HG02610 (cell line): ENCODE measurements at regions not wholly inside any gene's neighbourhood (a gene's known extent, or its start where the extent isn't known, plus 50 kb on each side); places are given as distances from the start of the nearest gene placed in this dataset.

Source experiments
- ATAC-seq: cut with Tn5 transposase; IDR thresholded peaks from one replicate; pipeline ENCODE4 v1.9.1; 2021; ENCODE audit warnings: mild to moderate bottlenecking, moderate library complexity; ENCODE audit not compliant: unreplicated experiment

DNA sequence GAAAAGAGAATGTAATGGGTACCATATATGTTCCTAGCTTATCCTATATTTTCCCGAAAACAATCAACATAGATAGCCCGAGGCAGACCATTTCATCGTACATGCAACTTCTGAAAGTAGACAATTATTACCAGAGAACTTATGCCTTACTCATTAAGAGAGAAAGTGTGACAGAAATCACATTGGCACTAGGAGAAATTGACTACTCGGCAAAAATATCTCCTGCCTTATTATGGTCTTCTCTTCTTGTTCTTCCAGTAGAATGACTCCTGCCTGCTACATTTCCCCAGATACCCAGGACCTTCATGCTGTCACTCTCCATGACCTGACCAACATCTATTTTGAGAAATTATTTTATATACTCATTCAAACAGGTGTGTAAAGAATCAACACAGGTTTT, 1015.7 kb downstream of the TUSC7 start:
- ATAC-seq = no peak

DNA sequence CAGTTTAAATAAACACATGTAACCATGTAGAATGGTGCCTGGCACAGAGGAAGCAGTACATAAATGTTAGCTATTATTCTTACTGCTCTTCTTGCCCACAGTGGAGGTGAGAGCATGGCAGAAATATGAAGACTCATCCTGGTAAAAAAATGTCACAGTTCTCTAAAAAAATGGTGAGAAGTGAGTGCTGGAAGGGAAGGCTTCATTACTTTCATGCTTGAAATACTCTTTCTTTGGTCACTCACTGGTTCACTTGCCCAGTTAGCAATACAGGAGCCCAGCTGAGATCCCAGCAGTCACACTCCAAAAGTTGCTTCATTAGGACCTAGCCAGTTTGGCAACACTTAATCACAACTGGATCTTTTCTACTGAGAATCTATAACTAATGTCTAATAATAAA, 1017.2 kb downstream of the TUSC7 start:
- no peak for ATAC-seq

- no peak for ATAC-seq
These were observed 1018.6 kb downstream of the TUSC7 start for GRCh38 chr3:117728226-117728625.

GRCh38 chr3:117734496-117734895, 1024.9 kb downstream of the TUSC7 start:
- ATAC-seq = no peak

GRCh38 chr3:117735481-117736101, 1026.0 kb downstream of the TUSC7 start:
- ATAC-seq = no peak

DNA sequence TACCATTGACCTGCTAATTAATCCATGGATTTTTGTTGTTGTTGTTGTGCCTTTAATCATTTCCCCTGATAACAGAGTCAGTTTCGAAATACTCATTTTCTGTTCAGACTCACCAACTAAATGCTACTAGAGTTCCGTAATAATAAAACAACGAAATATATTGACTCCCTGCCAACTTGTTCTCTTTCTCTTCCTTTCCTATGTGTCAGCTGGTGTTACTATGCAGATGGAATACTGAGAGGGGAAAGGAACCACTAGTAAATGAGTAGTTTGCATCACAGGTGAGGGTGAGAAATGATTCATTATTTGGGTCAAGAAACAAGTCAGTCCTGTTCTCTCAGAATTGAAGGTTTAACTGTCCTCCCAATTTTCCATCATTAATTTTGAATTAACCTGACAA, 1027.3 kb downstream of the TUSC7 start:
- ATAC-seq = no peak

DNA sequence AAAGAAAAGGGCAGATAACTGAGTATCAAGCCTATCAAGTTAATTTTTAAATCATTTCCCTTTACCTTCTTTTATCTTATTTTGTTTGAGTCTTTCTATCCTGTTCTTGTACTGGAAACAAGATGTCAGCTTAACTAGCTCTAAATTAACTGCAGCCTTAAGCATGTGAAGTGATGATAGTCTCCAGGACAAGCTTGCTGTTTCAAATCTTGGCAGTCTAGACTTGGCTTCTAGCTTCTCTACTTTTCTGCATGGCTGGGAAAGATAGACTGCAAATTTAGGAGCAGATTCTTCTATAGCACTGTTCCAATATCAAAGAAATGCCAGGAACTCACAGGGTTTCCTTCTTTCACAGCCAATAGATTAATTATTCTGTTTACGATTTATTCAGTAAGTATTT, 1034.4 kb downstream of the TUSC7 start:
- ATAC-seq = no peak

GRCh38 chr3:117744935-117745334, 1035.4 kb downstream of the TUSC7 start:
- no peak for ATAC-seq

GRCh38 chr3:117745516-117745915, 1035.9 kb downstream of the TUSC7 start:
- no peak for ATAC-seq

DNA sequence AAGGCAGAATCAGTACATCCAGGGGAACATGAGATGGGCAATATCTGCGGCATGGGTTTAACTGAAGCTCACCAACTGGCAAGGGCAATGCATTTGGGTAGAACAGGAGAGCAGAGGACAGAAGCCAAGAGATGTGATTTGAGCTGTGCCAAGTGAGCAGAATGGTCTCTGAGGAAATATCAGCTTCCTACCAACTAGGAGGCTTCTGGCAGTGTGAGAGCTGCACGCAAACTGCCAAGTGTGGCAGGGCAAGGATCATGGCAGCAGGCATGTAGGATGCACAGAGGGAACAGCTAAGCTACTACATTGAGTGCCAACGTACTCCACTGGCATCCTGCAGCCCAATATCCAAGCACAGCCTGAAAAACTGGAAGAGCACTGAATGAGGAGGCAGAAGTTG, 1036.5 kb downstream of the TUSC7 start:
- ATAC-seq = no peak

DNA sequence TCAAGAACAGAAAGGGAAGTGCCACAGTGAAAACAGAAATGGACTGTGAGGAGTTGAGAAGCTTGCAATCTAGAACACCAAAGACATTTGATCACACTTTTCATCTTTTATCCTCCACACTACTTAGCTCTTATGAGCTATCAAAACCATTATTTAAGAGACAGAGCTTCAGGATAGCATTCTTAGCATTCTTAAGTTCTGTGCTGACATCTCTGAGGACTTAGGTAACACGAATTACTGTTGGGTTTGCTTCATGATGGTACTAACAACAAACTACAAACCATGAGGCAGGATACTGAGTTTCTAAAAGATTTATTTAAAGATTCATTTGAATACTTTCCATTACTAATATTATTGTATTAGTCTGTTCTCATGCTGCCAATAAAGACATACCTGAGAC, 1038.6 kb downstream of the TUSC7 start:
- ATAC-seq = no peak

GRCh38 chr3:117750674-117751269, 1041.2 kb downstream of the TUSC7 start:
- ATAC-seq = no peak

GRCh38 chr3:117751651-117752050, 1042.1 kb downstream of the TUSC7 start:
- no peak for ATAC-seq

DNA sequence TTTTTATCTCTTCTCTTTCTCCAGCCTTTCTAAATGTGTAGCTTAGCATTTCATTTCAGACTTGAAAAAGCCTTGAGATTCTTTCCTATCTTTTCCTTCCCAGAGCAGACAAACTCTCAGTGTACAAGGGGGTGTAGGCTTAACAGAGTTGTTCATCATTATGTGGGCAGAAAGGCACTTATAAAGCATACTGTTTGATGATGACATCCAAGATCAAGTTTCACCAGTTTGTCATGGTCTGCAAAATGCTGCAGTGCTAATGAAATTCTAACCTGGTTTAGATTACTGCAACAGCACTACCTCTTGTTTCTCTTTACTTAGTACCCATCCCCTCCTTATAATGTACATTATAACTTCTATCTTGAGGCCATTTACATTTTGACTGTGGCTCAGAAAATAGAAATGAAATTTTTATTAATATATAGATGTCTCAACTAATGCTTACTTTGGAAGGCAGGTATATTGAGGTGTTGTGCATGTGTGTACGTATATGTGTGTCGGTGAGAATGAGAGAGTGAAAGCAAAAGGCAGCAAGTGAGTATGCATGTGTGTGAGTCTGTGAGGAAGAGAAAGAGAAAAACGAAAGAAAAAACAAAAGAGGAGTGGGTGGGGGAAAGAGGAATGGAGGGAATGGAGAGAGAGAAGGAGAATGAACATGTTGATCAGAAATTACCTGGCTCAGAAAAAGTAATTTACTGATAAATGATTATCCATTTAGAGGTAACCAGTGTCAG, 1043.6 kb downstream of the TUSC7 start:
- ATAC-seq = no peak

GRCh38 chr3:117754058-117754457, 1044.5 kb downstream of the TUSC7 start:
- no peak for ATAC-seq

GRCh38 chr3:117754841-117755240, 1045.3 kb downstream of the TUSC7 start:
- ATAC-seq = no peak

DNA sequence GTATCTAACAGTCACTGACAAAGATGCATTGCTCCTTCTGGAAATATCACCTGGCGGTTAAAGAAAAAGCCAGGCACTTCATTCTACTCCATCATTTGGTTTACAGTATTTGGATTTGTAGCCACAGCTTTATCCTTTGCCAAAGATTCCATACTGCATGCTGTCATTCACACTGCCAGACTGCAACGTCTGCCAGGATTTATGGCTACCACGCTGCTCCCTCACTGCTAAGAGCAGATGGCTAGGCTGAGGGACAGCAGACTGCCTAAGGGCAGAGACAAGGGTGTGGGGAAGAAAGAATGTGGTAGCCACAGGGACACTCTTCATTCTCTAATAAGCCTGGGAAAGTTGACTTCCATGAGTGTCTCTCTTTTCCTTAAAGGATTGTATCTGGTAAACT, 1047.0 kb downstream of the TUSC7 start:
- no peak for ATAC-seq

GRCh38 chr3:117761703-117762620, 1052.4 kb downstream of the TUSC7 start:
- no peak for ATAC-seq

DNA sequence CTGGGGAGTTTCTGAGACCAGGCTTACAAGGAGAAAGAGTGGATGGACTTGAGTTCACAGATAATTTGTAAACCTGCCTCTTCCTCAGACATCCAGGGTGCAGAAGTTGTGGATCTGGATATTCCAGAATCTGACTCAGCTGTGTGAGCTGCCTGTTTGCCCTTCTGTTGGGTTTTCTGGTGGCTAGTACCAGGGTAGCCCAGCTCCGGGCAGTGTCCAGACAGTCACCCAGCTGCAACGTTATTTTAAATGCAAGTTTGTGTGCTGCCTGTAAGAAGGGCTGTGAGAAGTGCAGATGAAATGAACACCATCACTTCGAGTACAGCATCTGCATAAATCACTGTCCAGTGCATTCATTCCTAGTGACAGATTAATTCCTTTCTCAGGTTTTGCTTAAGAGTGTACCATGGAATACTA, 1053.0 kb downstream of the TUSC7 start:
- ATAC-seq = no peak

DNA sequence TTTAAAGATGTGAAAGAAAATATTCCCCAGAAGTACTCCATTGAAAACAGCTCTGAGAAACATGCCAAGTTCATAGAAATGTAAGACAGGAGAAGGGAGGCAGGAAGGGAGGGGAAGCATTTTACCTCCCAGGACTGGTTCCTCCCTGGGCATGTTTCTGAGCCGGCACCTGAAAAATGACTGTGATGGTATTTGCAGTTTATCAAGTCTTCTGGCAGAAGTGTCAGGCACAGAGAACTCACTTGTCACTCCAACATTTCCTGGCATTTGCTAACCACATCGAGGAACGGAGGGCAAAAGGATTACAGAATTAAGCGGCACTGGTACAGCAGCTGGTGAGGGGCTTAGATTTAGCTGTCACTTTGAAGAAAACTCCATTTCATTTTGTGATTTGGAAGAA, 1054.0 kb downstream of the TUSC7 start:
- ATAC-seq = no peak

GRCh38 chr3:117768581-117768980, 1059.0 kb downstream of the TUSC7 start:
- no peak for ATAC-seq
